ENCODE measurements at regions not wholly inside any gene's neighbourhood (a gene's known extent, or its start where the extent isn't known, plus 50 kb on each side); places are given as distances from the start of the nearest gene placed in this dataset.
"Not testable (repeated sequence)": the region's sequence is repeated elsewhere in the genome, so short reads cannot be mapped to it uniquely, and the experiment has no call there.

DNA sequence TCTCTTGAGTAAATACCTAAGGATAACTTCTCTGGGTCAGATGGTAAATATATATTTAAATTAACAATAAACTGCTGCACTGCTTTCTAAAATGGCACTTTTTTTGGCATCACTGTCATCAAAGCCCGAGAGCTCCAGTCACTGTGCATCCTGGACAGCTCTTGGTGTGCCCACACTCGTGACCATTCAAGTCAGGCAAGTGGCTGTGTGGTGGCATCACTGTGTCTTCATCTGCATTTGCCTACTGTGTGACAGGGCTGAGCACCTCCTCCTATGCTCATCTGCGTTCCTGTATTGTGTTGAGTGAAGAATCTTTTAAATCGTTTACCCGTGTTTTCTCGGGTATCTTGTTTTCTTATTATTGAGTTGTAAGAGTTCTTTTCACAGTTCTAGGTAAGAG lies 568.1 kb upstream of the SALL3 start:
- no peak for DNase-seq (ENCODE audit: low spot score)

DNA sequence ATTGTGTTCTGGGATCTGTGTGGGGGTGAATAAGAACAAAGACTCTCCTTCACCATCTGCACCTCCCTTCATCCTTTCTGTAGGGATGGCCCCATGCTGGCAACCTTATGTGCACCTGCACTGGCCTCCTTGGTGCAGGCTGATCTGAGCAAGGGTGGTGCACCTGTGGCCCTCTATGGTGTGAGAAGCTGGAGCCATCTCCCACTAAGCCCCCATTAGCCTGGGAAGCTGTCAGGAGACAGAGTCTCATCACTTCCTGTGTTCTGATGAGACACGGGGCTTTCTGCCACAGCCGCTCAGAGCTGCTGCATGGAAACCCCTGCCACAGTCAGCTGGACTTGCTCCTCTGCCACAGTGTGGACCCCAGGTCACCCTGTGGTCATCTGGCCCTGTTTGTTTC lies 565.3 kb upstream of the SALL3 start:
- no peak for DNase-seq (ENCODE audit: low spot score)

DNA sequence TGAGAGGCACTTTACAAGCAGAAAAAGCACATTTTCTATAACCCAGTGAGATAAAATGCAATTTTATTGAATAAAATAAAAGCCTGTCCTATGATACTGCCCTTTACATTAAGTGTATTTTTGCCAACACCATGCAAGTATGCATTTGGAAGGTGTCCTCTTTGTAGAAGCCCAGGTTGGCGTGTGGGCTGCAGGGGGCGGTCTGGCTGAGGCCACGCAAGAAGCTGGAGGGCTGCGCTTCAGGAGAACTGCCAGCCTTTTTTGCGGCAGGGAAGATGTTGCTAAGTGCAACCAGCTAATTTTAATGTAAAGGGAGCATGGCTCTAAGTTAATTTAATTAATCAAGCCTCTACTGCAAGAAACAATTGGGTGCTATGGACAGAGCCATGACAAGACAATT lies 562.8 kb upstream of the SALL3 start:
- DNase-seq (ENCODE audit: low spot score), result no peak

DNA sequence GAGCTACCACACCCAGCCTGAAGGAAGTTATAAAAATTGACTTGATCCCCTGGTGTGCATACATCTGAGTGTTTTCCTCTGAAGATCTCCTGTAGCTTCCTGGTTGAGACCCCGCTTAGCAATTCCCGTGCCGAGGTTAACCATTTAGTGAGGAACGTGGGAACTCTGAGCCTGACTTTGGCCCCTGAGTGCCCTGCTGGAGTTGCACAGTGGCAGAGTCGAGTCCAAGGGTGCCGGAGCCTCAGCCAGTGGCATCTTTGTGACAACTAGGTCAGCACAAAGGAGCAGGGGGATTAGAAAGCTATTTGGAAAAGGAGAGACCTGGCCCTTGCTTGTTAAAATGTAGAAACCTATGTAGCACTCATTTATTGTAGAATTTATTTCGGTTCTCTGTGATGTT lies 561.2 kb upstream of the SALL3 start:
- DNase-seq (ENCODE audit: low spot score), result no peak

DNA sequence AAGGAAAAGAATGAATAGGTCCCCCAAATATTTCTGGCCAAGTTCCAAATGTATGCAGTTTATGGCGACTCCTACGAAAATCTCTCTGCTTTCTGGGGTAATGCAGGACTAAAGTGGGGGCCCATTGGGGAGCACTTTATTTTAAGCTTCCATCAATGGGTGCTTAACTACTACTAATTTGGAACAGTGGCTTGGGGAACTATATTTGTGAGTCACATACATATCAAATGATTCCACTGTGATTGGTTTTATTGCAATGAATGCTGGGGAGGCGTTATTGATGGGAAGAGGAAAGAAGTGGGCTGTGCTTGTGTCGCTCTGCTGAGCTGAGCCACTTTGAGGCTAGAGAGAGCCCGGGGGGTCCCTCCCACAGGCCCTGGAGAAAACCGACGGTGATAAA lies 560.4 kb upstream of the SALL3 start:
- DNase-seq (ENCODE audit: low spot score), result no peak

DNA sequence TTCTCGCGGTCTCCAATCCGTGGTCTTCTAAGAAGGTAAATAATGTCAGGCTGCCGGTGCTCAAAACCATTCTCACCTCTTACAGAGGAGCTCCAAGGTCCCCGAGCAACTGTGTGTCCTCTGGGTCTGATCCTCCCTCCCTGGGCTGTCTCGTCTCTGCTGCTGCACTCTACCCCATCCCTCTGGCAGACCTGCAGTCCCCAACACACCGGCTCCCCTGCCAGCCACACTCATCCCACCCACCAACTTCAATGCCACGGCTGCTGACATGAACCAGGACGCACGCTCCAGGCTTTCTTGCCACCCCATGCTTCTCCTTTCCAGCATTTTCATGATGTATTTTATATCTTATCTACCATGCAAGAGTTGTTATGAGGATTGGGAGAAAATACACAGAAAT lies 559.5 kb upstream of the SALL3 start:
- no peak for DNase-seq (ENCODE audit: low spot score)

DNA sequence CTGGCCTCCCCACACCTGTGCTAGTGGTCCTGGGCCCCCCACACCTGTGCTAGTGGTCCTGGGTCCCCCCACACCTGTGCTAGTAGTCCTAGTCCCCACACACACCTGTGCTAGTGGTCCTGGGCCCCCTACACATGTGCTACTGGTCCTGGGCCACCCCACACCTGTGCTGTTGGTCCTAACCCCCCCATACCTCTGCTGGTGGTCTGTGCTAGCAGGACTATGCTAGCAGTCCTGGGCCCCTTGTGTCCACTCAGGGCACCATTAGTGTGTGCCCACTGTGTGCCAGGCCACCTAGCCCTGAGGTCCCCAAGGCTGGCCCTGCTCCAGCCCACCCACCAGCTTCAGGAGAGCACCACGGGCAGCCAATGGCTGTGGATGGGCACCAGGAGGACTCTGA lies 558.2 kb upstream of the SALL3 start:
- DNase-seq (ENCODE audit: low spot score), result no peak

DNA sequence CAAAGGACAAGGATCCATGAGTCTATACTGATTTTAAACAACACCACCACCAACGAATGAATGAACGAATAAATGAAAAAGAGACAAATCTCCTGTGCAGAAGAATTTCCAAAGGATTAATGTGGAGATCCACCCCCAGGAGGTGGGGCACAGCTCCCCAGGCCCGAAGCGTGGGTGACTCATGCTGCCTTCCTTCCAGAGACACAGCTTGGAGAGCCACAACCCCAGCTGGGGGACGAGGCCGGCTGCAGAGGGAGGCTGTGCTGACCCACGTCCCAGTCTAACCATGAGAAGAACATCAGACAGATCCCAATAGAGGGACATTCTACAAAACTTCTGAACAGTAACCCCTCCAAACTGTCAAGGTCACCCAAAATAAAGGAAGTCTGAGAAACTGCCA lies 557.3 kb upstream of the SALL3 start:
- DNase-seq (ENCODE audit: low spot score), result no peak

DNA sequence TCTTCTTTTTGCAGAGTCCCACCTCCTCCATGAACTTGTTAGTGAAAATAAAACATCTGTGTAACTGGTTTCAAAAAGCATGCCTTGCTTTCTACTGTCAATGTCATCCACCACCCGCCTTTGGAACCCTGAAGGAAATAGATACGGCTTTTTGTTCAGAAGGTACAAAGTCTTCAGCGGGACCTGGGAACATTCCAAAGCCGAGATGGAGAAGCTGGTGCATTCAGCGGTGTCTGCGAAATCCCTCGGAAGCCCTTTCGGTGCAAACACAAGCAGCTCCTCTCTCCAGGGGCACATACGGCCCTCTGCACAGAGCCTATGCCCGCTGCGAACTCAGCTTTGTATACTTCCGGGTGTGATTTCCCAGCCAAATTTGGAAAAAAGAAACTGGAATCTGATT lies 555.8 kb upstream of the SALL3 start:
- no peak for DNase-seq (ENCODE audit: low spot score)

DNA sequence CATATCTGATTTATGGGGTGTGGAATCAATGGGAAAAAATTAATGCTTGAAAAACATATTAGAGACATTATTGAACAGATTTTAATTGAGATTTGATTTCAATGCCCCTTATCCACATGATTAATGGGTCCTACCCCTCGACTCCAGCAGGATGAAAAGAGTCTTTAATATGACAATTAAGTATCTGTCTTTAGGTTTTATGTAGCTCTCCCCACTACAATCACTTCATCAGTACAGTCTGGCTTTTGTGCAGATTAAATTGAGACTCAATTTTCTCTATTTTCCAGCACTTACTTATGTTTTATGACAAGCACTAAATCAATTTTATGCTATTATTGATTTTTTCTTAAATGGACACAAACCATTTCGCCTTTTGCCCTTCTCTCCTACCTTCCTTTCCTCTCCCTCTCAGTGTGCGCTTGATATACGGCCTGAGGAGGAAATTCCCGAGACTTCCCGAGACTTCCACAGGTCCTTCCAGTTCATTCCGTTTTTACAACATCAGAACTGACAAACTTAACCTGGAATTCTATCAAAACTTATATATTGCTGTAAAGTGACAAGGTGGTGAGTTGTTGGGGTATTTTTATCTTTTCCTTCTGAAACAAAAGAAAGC lies 555.1 kb upstream of the SALL3 start:
- DNase-seq (ENCODE audit: low spot score), result no peak

DNA sequence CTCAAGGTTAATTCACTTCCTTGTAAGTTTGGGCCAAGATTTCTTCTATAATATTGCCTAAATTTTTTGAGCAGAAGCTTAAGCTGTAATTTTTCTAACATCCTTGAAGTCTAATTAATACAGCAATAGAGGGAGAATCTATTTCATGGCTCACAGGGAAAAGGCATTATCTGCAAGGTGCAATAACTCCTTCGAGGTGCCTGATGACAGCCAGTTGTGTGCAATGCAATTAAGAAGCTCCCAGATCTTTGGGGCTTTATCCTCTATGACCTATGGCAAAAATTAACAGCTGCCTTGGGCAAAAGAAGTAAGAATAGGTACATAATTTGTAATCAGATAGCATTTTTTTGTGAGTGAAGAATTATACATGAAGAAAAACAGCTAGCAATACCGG lies 554.6 kb upstream of the SALL3 start:
- DNase-seq (ENCODE audit: low spot score), result no peak

DNA sequence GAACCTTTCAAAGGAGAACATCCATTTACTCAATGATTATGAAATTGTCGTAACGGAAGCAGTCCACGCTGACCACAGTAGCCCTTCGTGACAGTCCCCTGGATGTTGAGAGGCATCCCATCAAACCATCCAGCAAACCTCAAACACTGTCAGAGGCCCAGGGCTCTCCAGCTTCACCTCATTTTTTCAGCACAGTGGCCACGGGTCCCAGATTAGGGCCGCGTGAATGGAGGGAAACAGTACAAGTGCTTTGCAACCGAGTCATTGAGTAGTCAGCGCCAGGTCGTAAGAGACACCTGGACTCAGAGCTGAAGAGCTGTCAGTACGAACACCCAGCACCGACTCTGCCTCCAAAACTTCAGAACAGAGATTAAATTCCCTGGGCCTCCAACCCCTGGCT lies 552.5 kb upstream of the SALL3 start:
- no peak for DNase-seq (ENCODE audit: low spot score)

DNA sequence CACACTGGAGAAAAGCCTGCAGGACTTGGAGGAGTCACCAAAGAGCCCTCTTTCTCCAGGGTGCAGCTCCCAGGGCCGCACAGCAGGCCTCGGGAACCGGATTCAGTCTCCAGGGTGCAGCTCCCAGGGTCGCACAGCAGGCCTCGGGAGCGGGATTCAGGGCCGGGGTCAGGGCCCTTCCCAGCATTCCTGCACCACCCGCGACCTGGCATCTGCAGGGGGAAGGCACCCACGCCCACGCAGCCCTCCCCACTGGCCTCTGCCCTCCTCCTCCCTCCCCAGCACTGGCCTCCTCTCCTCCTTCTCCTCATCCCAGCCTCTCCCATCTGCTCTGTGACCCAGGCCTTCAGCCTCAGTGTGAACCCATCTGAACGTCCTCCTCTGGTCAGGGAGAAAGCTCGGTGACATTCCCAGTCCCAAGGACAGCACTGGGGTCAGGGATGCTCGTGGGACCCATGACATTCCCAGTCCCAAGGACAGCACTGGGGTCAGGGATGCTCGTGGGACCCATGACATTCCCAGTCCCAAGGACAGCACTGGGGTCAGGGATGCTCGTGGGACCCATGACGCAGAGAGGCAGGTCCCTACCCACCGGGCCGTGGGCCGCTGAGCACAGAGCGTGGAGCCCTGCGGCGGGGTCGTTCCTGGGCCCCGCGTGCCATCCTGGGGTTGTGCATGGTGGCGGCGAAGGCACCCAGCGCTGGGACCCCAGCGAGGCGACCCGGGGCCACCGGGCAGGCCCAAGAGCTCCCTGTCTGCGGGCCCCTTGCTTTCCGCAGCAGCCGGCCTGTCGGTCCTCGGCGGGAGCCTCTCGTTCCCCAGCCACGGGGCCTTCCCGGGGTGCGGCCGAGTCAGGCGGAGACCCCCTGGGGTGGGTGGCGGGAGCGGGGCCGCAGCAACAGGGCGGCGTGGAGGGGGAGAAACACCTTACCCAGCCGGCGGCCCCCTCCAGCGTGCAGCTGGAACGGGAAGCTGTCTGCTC lies 550.2 kb upstream of the SALL3 start:
- DNase-seq (ENCODE audit: low spot score), result no peak

DNA sequence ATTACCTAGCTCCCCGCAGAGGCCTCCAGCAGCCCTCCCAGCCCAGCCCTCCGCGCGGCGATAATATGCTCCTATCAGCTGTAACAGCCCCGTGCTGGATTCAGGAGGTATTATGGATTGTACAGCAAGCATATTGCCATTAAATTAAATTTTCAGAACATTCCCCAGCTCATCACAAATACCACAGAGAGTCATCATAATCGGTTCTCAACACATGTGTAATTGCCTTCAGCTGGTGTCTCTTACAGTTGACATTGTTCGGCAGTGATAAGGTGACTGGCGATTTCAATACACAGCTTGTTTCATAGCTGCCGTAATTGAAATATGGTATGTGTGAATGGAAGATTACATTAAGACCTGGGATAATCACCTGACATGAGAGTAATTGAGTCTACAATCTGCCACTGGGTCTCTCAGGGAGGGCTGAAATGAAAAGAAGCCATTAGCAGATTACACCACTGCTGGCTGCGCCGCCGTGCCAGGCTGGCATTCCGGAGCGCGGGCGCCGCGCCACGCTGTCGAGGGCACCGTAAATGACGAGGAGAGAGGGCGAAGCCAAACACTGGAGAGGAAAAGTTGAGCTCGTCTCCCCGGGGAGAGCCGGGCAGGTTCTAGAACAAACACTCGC lies 549.4 kb upstream of the SALL3 start:
- no peak for DNase-seq (ENCODE audit: low spot score)

DNA sequence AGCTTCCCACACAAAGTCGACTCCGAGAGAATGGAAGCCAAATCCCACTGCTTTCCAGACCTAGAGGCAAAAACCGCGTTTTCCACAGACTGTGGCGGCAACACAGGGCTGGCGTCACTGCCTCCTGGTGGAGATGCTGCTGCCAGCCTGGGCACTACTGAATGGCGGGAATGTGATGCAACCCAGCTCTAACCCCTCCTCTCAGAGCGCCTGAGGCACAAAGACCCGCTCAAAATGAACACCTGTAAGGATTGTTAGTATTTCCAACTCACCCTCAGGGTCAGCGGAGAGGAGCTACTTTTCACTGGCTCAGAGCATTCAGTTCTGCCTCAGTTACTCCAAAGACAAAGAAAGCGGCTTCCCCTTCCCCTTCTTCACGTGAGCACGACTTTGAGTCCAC lies 548.0 kb upstream of the SALL3 start:
- DNase-seq (ENCODE audit: low spot score), result no peak

DNA sequence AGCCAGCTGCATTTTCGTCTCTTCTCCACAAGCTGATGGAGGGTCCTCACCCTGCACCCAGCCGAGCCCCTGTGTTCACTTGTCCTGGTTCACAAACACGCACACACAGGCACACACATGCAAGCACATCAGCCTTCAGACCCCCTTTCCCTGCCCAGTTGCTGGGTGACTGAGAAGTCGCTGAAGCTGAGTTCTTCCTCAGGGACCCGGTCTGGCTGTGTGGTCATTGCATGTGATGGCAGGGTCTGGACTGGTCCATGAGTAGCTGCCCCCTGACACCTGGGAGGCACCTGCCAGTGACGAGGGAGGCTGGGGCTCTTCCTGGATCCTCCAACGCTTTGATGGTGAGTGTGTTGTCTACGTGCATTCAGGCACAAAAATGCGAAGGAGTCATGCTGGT lies 546.1 kb upstream of the SALL3 start:
- DNase-seq (ENCODE audit: low spot score), result no peak

DNA sequence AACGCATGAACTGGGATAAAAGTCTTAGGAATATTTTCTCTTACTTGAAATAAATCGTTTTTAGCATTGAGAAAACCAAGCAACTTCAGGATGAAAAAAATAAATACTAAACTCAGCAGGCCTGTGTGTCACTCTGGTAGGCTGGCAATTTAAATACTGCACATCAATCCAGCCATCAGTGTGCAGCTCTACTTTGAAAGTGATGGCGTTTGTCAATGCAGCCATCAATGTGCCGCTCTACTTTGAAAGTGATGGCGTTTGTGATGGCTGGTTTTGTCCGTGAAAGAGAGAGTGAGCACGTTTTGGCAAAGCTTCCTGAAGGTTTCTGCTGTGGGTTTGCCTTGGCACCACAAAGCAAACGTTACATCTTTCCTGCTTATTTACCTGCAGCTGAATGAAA lies 543.5 kb upstream of the SALL3 start:
- no peak for DNase-seq (ENCODE audit: low spot score)

DNA sequence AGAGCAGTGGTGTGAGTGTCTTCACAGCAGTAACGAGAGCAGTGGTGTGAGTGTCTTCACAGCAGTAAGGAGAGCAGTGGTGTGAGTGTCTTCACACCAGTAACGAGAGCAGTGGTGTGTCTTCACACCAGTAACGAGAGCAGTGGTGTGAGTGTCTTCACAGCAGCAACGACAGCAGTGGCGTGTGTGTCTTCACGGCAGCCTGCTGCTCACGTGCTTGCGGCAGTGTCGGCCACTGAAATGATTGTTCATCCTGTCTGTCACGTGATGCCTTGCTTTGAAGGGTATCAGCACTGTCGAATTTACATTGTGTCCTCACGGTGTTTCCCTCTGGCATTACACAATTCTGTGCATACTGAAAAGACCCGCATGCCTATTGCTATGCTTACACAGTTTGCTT lies 541.4 kb upstream of the SALL3 start:
- DNase-seq (ENCODE audit: low spot score), result not testable (repeated sequence)

DNA sequence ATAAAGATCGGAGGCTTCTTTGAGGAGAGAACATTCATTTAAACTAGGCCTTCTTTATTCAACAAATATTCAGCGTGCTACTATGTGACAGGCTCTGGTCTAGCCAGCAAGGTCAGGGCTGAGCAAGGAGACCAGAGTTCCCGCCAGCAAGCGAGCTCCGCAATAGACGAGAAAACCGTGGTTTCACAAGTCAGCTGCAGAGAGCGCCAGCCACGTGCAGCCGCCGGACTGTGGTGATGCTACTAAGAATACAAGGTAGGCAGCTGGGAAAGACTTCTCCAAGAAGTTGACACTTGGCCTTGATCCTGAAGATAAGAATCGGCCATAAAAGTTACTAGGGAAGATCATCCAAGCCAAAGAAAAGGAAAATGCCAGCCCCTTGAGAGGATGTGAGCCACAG lies 533.7 kb upstream of the SALL3 start:
- DNase-seq (ENCODE audit: low spot score), result no peak

DNA sequence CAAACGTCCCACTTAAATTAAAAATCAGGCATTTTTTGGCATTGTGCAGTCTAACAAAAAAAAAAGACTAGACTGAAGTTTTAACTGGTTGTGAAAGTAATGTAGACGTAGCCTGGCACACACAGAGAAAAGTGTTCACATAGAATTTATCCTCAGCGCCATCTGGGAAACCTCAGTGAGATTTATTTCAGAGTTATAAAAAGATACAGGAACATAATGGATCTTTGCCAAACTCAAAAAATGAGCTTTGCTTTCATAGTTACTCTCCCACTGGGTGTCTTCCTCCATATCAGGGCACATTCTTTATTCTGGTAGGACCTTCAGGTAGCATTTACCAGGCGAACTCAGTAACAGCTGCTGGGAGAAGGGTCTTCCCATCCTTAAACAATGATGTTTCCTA lies 532.4 kb upstream of the SALL3 start:
- DNase-seq (ENCODE audit: low spot score), result no peak

DNA sequence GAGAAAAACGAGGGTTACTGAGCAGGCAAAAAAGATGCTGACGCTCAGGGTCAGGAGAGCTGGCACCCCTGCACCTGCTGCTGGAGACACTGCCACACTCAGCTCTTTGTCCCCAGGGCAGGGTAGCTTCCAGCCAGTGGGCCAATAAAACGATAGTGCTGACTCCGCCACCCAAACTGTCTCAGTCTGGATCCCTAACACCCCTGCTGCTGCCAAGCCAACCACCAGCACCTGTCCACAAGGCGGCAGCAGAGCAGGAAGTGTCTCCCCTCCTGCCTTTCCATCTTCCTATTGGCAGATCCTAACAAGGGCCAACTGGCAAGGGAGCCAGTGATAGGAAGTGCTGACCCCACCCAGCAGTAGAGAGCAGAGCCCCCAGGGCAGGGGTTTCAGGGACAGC lies 531.5 kb upstream of the SALL3 start:
- no peak for DNase-seq (ENCODE audit: low spot score)

DNA sequence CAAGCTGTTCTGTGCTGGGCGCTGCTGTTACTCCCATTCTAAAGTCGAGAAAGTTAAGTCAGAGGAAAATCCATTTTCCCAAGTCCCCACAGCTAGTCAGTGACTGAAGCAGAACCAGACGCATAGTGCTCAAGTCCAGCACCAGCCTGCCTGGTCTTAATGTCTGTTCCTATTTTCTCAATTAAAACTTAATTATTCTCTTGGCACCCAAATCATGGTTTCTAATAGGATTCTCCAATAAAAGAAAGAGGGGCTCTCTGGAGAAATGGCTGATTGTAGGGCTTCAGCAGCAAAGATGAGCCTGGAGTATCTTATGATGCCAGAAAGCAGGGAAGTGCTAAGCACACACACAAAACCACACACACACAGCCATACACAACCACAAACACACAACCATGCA lies 531.0 kb upstream of the SALL3 start:
- DNase-seq (ENCODE audit: low spot score), result no peak

DNA sequence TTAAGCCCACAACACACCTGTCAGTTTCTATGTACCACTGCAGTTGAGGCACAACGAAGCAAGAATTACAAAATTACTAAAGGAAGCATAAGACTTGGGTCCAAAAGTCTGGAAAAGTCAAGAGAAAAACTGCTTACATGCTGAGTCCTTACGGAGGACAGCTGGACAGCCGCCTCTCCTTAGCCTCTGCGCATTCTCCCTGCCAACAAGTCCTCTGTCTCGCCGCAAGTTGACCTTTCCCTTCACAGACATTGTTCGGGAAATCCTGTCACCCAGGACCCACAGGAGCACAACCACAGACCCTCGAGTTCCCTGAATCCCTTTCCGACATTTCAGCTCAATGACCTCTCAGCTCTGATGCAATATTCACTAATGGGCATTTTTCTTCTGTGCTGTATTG lies 525.4 kb upstream of the SALL3 start:
- DNase-seq (ENCODE audit: low spot score), result no peak

Data from globus pallidus (tissue), 1 donor.